HepG2 (cell line): ENCODE measurements at regions not wholly inside any gene's neighbourhood (a gene's known extent, or its start where the extent isn't known, plus 50 kb on each side); places are given as distances from the start of the nearest gene placed in this dataset.

Experiments
- ATAC-seq: fragments of 200-7000 bp; cut with Tn5 transposase; 3 replicates; pipeline ENCODE4 v1.9.1; 2020; ENCODE audit warnings: mild to moderate bottlenecking, moderate library complexity
- BruUV-seq: library from RNA; stranded (reverse); fragments of 400-500 nt; replicated peaks from 2 replicates; lab custom pipeline; 2021; lab: Mats Ljungman, UMichigan
- CTCF ChIA-PET: fragments of 300-600 bp; formaldehyde crosslinking; extraction: SDS; loops from one replicate; lab custom pipeline; 2021; ENCODE audit warnings: low total read pairs, inconsistent platforms, low intra/inter-chr PET ratio; lab: Yijun Ruan, JAX
- POLR2A ChIA-PET: fragments of 350-600 bp; sonication (Branson Sonifier 250); formaldehyde crosslinking; loops from one replicate; lab custom pipeline; 2020; ENCODE audit warnings: antibody characterized with exemption, inconsistent platforms; lab: Yijun Ruan, JAX
- DNase-seq: peaks from one replicate; pipeline ENCODE4 v3.0.0-alpha.2; 2015; ENCODE audit warnings: low spot score
- FAIRE-seq: peaks from 3 replicates; lab custom pipeline; 2011; peaks lifted over from hg19 to GRCh38; lab: Jason Lieb, UNC
- H2AFZ ChIP-seq: one replicate; pipeline ENCODE4 v1.6.1; 2011; ENCODE audit warnings: low read length, inconsistent platforms
- H3K27ac ChIP-seq: fragments of 300-600 bp; 3 replicates; pipeline ENCODE4 v1.8.0; 2011; ENCODE audit warnings: mixed run types, mild to moderate bottlenecking, mixed read lengths, low read length, inconsistent platforms; ENCODE audit not compliant: insufficient read depth; ENCODE audit errors: extremely low read length
- H3K27me3 ChIP-seq, 2 experiments: fragments of 200-600 bp in 1 of 2; 2 replicates in 1 of 2; 3 replicates in 1 of 2; pipeline versions ENCODE4 v1.6.0 to v1.8.0; 2011; ENCODE audit warnings: low read length in 2 of 2, mild to moderate bottlenecking in 2 of 2, moderate library complexity in 2 of 2, inconsistent platforms in 1 of 2; ENCODE audit not compliant: insufficient read depth in 2 of 2, control insufficient read depth in 1 of 2
- H3K36me3 ChIP-seq, 2 experiments: fragments of 200-600 bp in 1 of 2; replicated peaks in 1 of 2; 2 replicates in 1 of 2; 3 replicates in 1 of 2; pipeline versions ENCODE4 v1.5.1 to v1.8.0; 2011; ENCODE audit warnings: low read length in 2 of 2, inconsistent platforms in 1 of 2; ENCODE audit not compliant: insufficient read depth in 2 of 2, control insufficient read depth in 1 of 2
- H3K4me1 ChIP-seq: 2 replicates; pipeline ENCODE4 v1.5.1; 2012; ENCODE audit warnings: low read length, inconsistent platforms; ENCODE audit not compliant: insufficient read depth
- H3K4me2 ChIP-seq: 2 replicates; pipeline ENCODE4 v1.6.0; 2011; ENCODE audit warnings: low read depth, low read length, inconsistent platforms
- H3K4me3 ChIP-seq, 3 experiments: fragments of 200-600 bp in 1 of 3; sonication (generic), shearing (Covaris generic) in 1 of 3; replicated peaks in 1 of 3; 2 replicates each; pipeline ENCODE4 v1.5.1; 2011 to 2016; ENCODE audit warnings: low read length in 3 of 3, inconsistent platforms in 2 of 3, low read depth in 2 of 3, mild to moderate bottlenecking in 2 of 3, control low read depth in 1 of 3, mixed read lengths in 1 of 3; ENCODE audit not compliant: insufficient read depth in 1 of 3
- H3K79me2 ChIP-seq: one replicate; pipeline ENCODE4 v1.6.1; 2011; ENCODE audit warnings: low read length, inconsistent platforms; ENCODE audit not compliant: insufficient read depth
- H3K9ac ChIP-seq: 2 replicates; pipeline ENCODE4 v1.6.0; 2011; ENCODE audit warnings: mild to moderate bottlenecking, low read depth, low read length, inconsistent platforms; ENCODE audit not compliant: insufficient read depth
- H3K9me3 ChIP-seq: 2 replicates; pipeline ENCODE4 v1.5.1; 2012; ENCODE audit warnings: mild to moderate bottlenecking, low read length
- H4K20me1 ChIP-seq: 2 replicates; pipeline ENCODE4 v1.6.0; 2011; ENCODE audit warnings: inconsistent platforms, mild to moderate bottlenecking, low read length, moderate library complexity; ENCODE audit not compliant: insufficient read depth
- ARID3A ChIP-seq: IDR thresholded peaks from 2 replicates; pipeline ENCODE4 v1.6.1; 2012; ENCODE audit warnings: low read depth, low read length, improper control_type of control experiment
- CHD2 ChIP-seq: IDR thresholded peaks from 2 replicates; pipeline ENCODE4 v1.6.1; 2011; ENCODE audit warnings: low read depth, low read length, improper control_type of control experiment
- ELF3 ChIP-seq: IDR thresholded peaks from 2 replicates; pipeline ENCODE4 v1.6.1; 2016; ENCODE audit warnings: missing genetic modification reagents, missing compliant biosample characterization
- HHEX ChIP-seq: IDR thresholded peaks from 2 replicates; pipeline ENCODE4 v1.6.1; 2016; ENCODE audit warnings: control low read depth
- KLF15 ChIP-seq: sonication (generic); formaldehyde crosslinking; IDR thresholded peaks from 2 replicates; pipeline ENCODE4 v1.8.1; 2023; ENCODE audit warnings: borderline replicate concordance, mild to moderate bottlenecking, inconsistent platforms, missing genetic modification reagents, mixed read lengths
- MNT ChIP-seq: fragments of 450-650 bp; IDR thresholded peaks from 2 replicates; pipeline ENCODE4 v1.6.1; 2016
- PRDM15 ChIP-seq: sonication (generic); formaldehyde crosslinking; IDR thresholded peaks from 2 replicates; pipeline ENCODE4 v1.4.0; 2020; ENCODE audit warnings: missing genetic modification reagents
- ZNF30 ChIP-seq: sonication (generic); formaldehyde crosslinking; IDR thresholded peaks from 2 replicates; pipeline ENCODE4 v1.5.0; 2020; ENCODE audit warnings: mild to moderate bottlenecking, missing genetic modification reagents
- ZNF746 ChIP-seq: sonication (generic); formaldehyde crosslinking; IDR thresholded peaks from 2 replicates; pipeline ENCODE4 v1.8.0; 2022; ENCODE audit warnings: mild to moderate bottlenecking, missing genetic modification reagents
- WGBS: methylation state at CpG from one replicate; pipeline ENCODE4 v1.1.6; 2017; ENCODE audit warnings: low lambda C conversion rate; 5-methylcytosine and 5-hydroxymethylcytosine counted together
- in situ Hi-C: cut with HindIII; loops from 2 replicates; pipeline ENCODE4 v1.10.0; 2017; ENCODE audit warnings: low pct_unique_long_range_greater_than_20kb; ENCODE audit not compliant: extremely low pct_ligation_motif_present
- intact Hi-C: fragments of 100-400 bp; cut with micrococcal nuclease; formaldehyde crosslinking; loops from one replicate; pipeline ENCODE4 v1.10.0; 2022; ENCODE audit not compliant: unreplicated experiment

- in situ Hi-C loops (no loop called here), intact Hi-C loops (no loop called here)
- no peaks in the 10 kb centered on the region for H3K9me3 ChIP-seq
- no peak overlapping the region for H3K4me2 ChIP-seq
- H3K79me2 ChIP-seq: no peaks in the 10 kb centered on the region
- no peak overlapping the region for H3K4me3 ChIP-seq
- DNase-seq (no peak), ATAC-seq (no peak), FAIRE-seq (no peak)
- TF ChIP-seq CHD2: no peak
- TF ChIP-seq ARID3A: no peak
- TF ChIP-seq ZNF30: no peak
- no peaks in the 10 kb centered on the region for H4K20me1 ChIP-seq
- ChIA-PET CTCF (no interaction called here), POLR2A (no interaction called here)
- BruUV-seq: no TSS peak
- H2AFZ ChIP-seq: no peak overlapping the region
- no peaks in the 10 kb centered on the region for H3K4me1 ChIP-seq
- peaks cover 2 to 16% of the 10 kb centered on the region in 2 experiments; a peak in 2 of 5 replicates for H3K27me3 ChIP-seq
- H3K9ac ChIP-seq: no peak overlapping the region
- 35% methylated on average over 2 of the region's 2 CpGs for whole genome bisulfite sequencing
- no peak overlapping the region for H3K27ac ChIP-seq
- no peaks in the 10 kb centered on the region for H3K36me3 ChIP-seq
Measured at GRCh38 chr3:23706111-23706510, 99.6 kb upstream of the UBE2E1 start.

- Histone ChIP-seq H3K9me3 (no peaks in the 10 kb centered on the region), H3K4me2 (no peak overlapping the region), H3K27ac (no peak overlapping the region), H3K4me1 (no peaks in the 10 kb centered on the region), H3K4me3 (no peak overlapping the region), H3K36me3 (no peaks in the 10 kb centered on the region), H3K79me2 (no peaks in the 10 kb centered on the region), H4K20me1 (no peaks in the 10 kb centered on the region), H3K27me3 (peaks cover 2 to 22% of the 10 kb centered on the region in 2 experiments; a peak in 2 of 5 replicates), H3K9ac (no peak overlapping the region), H2AFZ (no peak overlapping the region)
- intact Hi-C loops: no loop called here
- BruUV-seq: no TSS peak
- WGBS: 4% methylated on average over 2 of the region's 2 CpGs
- ChIA-PET CTCF (no interaction called here), POLR2A (no interaction called here)
- DNase-seq: no peak
- in situ Hi-C loops: no loop called here
- FAIRE-seq: no peak
- no peak for ATAC-seq
- TF ChIP-seq PRDM15 (CRISPR knock-in tag) (no peak), MNT (no peak), KLF15 (CRISPR knock-in tag) (no peak), HHEX (no peak), ELF3 (CRISPR knock-in tag) (no peak), ZNF746 (CRISPR knock-in tag) (no peak)
Measured at GRCh38 chr3:23709987-23710386, 95.8 kb upstream of the UBE2E1 start.
